ENCODE measurements at regions not wholly inside any gene's neighbourhood (a gene's known extent, or its start where the extent isn't known, plus 50 kb on each side); places are given as distances from the start of the nearest gene placed in this dataset.
"Not testable (repeated sequence)": the region's sequence is repeated elsewhere in the genome, so short reads cannot be mapped to it uniquely, and the experiment has no call there.

GRCh38 chr13:50527612-50528509 lies 315.6 kb downstream of the DLEU7 start:
- DNase-seq (ENCODE audit: low read depth) = no peak

- DNase-seq (ENCODE audit: low read depth) = no peak
Observed at GRCh38 chr13:50529154-50529882, 314.2 kb downstream of the DLEU7 start.

DNA sequence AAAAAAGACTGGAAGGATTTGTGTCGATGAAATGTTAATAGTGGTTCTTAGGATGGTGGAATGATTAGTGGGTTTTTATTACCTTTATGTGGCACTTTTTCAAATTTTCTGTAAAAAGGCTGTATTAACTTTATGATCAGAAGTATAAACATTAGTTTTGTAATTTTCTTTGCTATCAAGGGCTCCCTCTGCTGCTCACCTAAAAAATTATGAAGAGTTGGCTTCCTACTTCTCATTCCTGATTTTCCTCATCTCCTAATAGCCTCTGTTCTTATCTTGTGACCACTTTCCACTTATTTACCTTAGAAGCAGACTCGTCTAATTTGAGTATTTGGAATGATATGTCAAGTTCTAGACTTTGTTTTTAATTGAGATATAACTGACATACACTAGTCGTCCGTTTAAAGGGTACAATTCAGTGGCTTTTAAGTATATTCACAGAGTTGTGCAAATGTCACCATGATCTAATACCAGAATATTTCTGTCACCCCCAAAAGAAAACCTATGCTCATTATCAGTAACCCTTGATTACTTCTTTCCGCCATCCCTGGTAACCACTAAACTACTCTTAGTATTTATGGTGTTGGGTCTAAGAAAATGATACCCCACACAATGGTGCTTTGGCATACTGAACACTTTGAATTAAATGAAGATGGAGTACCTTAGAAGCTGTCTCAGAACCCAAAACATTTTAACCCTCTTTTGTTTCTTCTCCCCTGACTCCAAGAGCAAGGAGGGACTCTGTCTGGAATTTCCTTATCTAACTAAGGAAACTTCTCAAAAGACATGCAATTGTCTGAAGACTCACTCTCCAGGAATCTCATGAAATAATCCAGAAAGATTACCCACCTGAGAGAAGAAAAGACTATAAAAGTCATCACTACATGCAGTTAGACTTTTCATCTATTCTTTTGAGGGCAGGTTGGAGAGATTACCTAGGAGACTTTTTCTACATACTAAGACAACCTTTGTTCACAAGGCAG lies 311.3 kb downstream of the DLEU7 start:
- DNase-seq (ENCODE audit: low read depth) = peak; percentile 46

- DNase-seq (ENCODE audit: low read depth) = no peak
Observed at GRCh38 chr13:50535050-50535449, 308.4 kb downstream of the DLEU7 start.

DNA sequence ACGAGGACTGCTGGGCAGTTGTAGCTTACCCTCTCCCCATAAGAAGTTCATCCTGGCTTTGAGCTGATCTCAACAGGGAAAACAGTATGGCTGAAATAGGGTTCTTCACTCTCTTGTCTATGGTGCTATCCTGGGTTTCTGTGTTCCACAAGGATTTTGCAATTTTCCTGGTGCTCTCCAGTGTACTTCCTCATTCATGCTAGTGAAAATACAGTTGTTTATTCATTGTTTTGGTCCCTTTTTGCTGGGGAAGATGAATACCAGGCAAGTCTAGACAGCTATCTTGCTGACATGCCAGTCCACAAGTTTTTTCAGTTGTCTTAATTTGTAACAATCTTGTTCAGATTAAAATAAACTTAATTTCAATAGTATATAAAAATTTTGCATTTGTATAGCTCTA lies 306.5 kb downstream of the DLEU7 start:
- no peak for DNase-seq (ENCODE audit: low read depth)

- DNase-seq (ENCODE audit: low read depth) = no peak
Observed at GRCh38 chr13:50539791-50540530, 303.5 kb downstream of the DLEU7 start.

DNA sequence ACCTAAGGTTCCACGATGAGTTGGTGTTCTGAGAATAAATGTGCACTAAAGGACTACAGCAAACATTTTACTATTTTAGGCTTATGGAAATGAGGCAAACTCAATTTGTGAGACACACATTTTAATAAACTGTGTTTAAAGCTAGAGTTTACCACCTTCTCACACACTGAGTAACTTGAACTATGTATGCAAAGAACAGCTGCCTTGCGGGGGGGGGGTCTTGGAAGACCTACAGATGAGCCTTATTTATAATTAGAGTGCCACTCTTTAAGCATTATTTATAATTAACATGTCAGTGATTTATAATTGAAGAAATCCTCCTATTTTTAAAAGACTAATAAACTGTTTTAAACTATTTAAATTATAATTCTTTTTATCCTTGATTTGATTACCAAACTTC lies 300.4 kb downstream of the DLEU7 start:
- DNase-seq (ENCODE audit: low read depth) = no peak

- no peak for DNase-seq (ENCODE audit: low read depth)
Observed at GRCh38 chr13:50543782-50544181, 299.7 kb downstream of the DLEU7 start.

- no peak for DNase-seq (ENCODE audit: low read depth)
Observed at GRCh38 chr13:50544211-50544610, 299.3 kb downstream of the DLEU7 start.

GRCh38 chr13:50547175-50547574 lies 296.3 kb downstream of the DLEU7 start:
- not testable (repeated sequence) for DNase-seq (ENCODE audit: low read depth)

GRCh38 chr13:50548586-50548985 lies 294.9 kb downstream of the DLEU7 start:
- no peak for DNase-seq (ENCODE audit: low read depth)

DNA sequence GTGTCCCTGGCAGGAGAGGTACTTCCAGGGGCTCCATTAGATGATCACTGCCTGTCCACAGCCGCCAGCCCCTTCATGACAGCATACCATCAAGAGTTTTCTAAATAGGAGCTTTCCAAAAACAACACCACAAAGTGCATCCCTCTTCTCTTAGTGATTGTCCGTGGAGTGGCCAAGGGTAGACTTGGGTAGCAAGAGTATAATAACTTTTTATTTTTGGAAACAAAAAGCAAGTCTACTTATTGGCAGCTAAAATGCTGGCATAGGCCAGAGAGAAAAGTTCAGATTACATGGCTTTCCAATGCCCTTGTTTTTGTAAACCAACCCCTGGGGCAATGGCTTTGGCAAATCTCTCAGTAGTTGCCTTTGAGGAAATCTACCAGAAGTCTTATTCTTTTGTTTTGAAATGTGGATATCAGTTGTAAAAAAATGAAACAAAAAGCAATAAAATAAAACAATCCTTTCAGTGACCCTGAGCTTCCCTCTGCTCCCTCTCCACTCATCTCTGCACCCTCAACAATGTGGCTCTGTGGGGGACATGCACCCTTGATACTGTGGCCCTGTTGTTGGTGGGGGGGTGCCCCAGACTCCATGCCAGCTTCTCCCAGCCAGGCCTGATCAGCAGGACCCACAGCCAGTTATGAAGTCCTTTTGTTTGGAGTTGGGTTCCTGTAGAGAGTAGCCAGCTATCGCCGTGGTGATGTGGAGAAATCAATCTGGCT lies 294.1 kb downstream of the DLEU7 start:
- no peak for DNase-seq (ENCODE audit: low read depth)

GRCh38 chr13:50550151-50550550 lies 293.3 kb downstream of the DLEU7 start:
- DNase-seq (ENCODE audit: low read depth) = no peak

GRCh38 chr13:50552424-50552966 lies 291.0 kb downstream of the DLEU7 start:
- no peak for DNase-seq (ENCODE audit: low read depth)

DNA sequence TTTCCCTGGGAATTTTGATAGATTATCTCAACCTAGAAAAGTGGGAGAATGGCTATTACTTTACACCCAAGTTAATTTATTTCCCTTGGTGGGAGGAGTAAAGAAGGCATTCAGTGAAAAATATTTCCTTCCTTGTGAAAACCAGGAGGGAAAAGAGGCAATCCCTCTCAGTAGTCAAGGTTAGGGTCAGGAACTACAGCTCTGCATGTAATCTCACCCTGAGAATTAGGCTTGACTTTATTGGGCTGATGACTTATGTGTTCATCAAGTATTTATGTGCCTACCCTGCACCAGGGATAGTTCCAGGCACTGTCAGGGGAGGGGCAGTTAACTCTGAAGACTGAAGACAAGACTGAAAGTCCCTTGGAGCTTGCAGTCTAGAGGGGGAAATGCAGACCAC lies 281.8 kb downstream of the DLEU7 start:
- DNase-seq (ENCODE audit: low read depth) = no peak

- no peak for DNase-seq (ENCODE audit: low read depth)
Observed at GRCh38 chr13:50566646-50567045, 276.8 kb downstream of the DLEU7 start.

- DNase-seq (ENCODE audit: low read depth) = no peak
Observed at GRCh38 chr13:50572129-50572528, 271.4 kb downstream of the DLEU7 start.

DNA sequence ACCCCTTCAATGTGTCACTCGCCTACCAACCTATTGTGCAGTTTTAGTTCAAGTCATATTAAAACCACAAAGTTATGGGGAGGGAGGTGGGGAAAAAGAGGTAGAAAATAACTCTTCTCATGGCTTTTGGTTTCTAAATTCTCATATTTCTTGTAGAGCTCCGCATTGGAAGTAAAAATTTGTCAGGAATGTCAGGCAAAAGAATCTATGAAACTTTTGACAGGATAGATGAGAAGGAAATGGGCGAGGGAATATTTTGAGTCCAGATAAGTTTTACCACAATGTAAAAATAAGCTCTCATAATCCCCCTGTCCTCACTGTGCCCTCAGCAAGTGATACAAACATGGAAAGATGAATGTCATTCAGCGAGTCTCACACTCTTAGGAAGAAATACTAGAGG lies 270.4 kb downstream of the DLEU7 start:
- no peak for DNase-seq (ENCODE audit: low read depth)

GRCh38 chr13:50574731-50575130 lies 268.8 kb downstream of the DLEU7 start:
- DNase-seq (ENCODE audit: low read depth) = no peak

DNA sequence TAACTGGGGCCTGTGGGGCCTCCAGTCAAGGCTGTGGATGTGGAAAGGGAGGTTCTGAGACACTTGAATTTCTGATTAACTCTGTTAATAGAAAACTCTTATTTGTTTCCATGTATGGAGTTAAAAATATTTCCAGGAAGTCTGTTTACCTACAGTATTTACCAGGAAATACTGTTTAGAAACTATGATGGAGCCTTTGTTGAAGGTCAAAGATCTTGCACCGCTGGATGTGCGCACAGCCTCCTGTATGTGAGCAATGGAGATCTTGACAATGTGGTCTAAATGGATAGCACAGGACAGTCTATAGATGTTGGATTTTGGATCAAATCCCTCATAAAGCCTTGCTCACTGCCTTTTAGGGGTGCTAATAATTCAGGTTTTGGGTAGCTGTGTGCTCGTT lies 268.4 kb downstream of the DLEU7 start:
- DNase-seq (ENCODE audit: low read depth) = no peak

All from ELR (cell line).